Non-pigmented ciliary epithelial cell (primary cell): ENCODE measurements at regions not wholly inside any gene's neighbourhood (a gene's known extent, or its start where the extent isn't known, plus 50 kb on each side); places are given as distances from the start of the nearest gene placed in this dataset.
"Not testable (repeated sequence)": the region's sequence is repeated elsewhere in the genome, so short reads cannot be mapped to it uniquely, and the experiment has no call there.

Source experiments
- DNase-seq: peaks from one replicate; pipeline ENCODE4 v3.0.0-alpha.2; 2010; ENCODE audit warnings: low read depth

GRCh38 chr10:53650794-53651193 is 878.2 kb upstream of the MBL2 start:
- DNase-seq = no peak

- not testable (repeated sequence) for DNase-seq
Observed at GRCh38 chr10:53647221-53647620, 874.6 kb upstream of the MBL2 start.

GRCh38 chr10:53646525-53646924 is 873.9 kb upstream of the MBL2 start:
- no peak for DNase-seq

- no peak for DNase-seq
Observed at GRCh38 chr10:53645951-53646350, 873.4 kb upstream of the MBL2 start.

GRCh38 chr10:53638006-53638405 is 865.4 kb upstream of the MBL2 start:
- DNase-seq = no peak

- no peak for DNase-seq
Observed at GRCh38 chr10:53624722-53625121, 852.1 kb upstream of the MBL2 start.

GRCh38 chr10:53622201-53622600 is 849.6 kb upstream of the MBL2 start:
- no peak for DNase-seq

GRCh38 chr10:53619671-53620070 is 847.1 kb upstream of the MBL2 start:
- no peak for DNase-seq

- DNase-seq = no peak
Observed at GRCh38 chr10:53607691-53608090, 835.1 kb upstream of the MBL2 start.

GRCh38 chr10:53606981-53607380 is 834.4 kb upstream of the MBL2 start:
- no peak for DNase-seq

GRCh38 chr10:53601260-53601875 is 828.8 kb upstream of the MBL2 start:
- DNase-seq = no peak

- DNase-seq = no peak
Observed at GRCh38 chr10:53598914-53599313, 826.3 kb upstream of the MBL2 start.

GRCh38 chr10:53597835-53598251 is 825.3 kb upstream of the MBL2 start:
- no peak for DNase-seq

GRCh38 chr10:53580465-53580864 is 807.9 kb upstream of the MBL2 start:
- DNase-seq = no peak

GRCh38 chr10:53579773-53580172 is 807.2 kb upstream of the MBL2 start:
- no peak for DNase-seq

- no peak for DNase-seq
Observed at GRCh38 chr10:53574024-53574423, 801.4 kb upstream of the MBL2 start.

- DNase-seq = no peak
Observed at GRCh38 chr10:53573498-53573897, 800.9 kb upstream of the MBL2 start.

- DNase-seq = no peak
Observed at GRCh38 chr10:53572799-53573198, 800.2 kb upstream of the MBL2 start.

- no peak for DNase-seq
Observed at GRCh38 chr10:53570221-53570620, 797.6 kb upstream of the MBL2 start.

GRCh38 chr10:53569455-53569854 is 796.9 kb upstream of the MBL2 start:
- DNase-seq = no peak

- no peak for DNase-seq
Observed at GRCh38 chr10:53548664-53549063, 776.1 kb upstream of the MBL2 start.

- DNase-seq = no peak
Observed at GRCh38 chr10:53547364-53547763, 774.8 kb upstream of the MBL2 start.

GRCh38 chr10:53543410-53543809 is 770.8 kb upstream of the MBL2 start:
- no peak for DNase-seq

GRCh38 chr10:53537508-53537907 is 764.9 kb upstream of the MBL2 start:
- DNase-seq = no peak

GRCh38 chr10:53536322-53536721 is 763.7 kb upstream of the MBL2 start:
- no peak for DNase-seq
